WTC11 (cell line): ENCODE measurements at regions not wholly inside any gene's neighbourhood (a gene's known extent, or its start where the extent isn't known, plus 50 kb on each side); places are given as distances from the start of the nearest gene placed in this dataset.

ENCODE experiments used
- ATAC-seq: fragments of 200-7000 bp; cut with Tn5 transposase; 2 replicates; pipeline ENCODE4 v1.10.0; 2021; ENCODE audit warnings: mild to moderate bottlenecking, moderate library complexity
- CTCF ChIA-PET: fragments of 300-600 bp; sonication (Branson Sonifier 250); formaldehyde crosslinking; loops from one replicate; lab custom pipeline; 2021; ENCODE audit warnings: antibody characterized with exemption; lab: Charles Lee
- POLR2A ChIA-PET: fragments of 350-600 bp; sonication (Branson Sonifier 250); formaldehyde crosslinking; loops from one replicate; lab custom pipeline; 2021; ENCODE audit warnings: antibody characterized with exemption; lab: Charles Lee
- DNase-seq: peaks from one replicate; pipeline ENCODE4 v3.0.0; 2021; ENCODE audit warnings: low spot score
- H3K27ac Mint-ChIP-seq: 2 replicates; pipeline ENCODE4 v1.8.0; 2021; ENCODE audit warnings: mixed read lengths
- H3K27me3 Mint-ChIP-seq: 2 replicates; pipeline ENCODE4 v1.8.0; 2021; ENCODE audit warnings: low read depth, mild to moderate bottlenecking, moderate library complexity, mixed read lengths
- H3K36me3 Mint-ChIP-seq: 2 replicates; pipeline ENCODE4 v1.8.0; 2021; ENCODE audit warnings: mixed read lengths
- H3K4me1 Mint-ChIP-seq: 2 replicates; pipeline ENCODE4 v1.8.0; 2022; ENCODE audit warnings: mixed read lengths
- H3K4me3 Mint-ChIP-seq: 2 replicates; pipeline ENCODE4 v1.8.0; 2021; ENCODE audit warnings: mild to moderate bottlenecking, moderate library complexity, mixed read lengths
- H3K9me3 Mint-ChIP-seq: 2 replicates; pipeline ENCODE4 v1.8.0; 2021; ENCODE audit warnings: mixed read lengths
- CBFB ChIP-seq: sonication (generic); formaldehyde crosslinking; IDR thresholded peaks from 2 replicates; pipeline ENCODE4 v1.8.1; 2022; ENCODE audit warnings: mild to moderate bottlenecking, low read depth, missing genetic modification reagents
- FOXJ3 ChIP-seq: sonication (generic); formaldehyde crosslinking; IDR thresholded peaks from 2 replicates; pipeline ENCODE4 v1.9.0; 2021; ENCODE audit warnings: missing genetic modification reagents, mild to moderate bottlenecking, borderline replicate concordance
- NFATC4 ChIP-seq: fragments of 250-450 bp; sonication (Bioruptor Pico); IDR thresholded peaks from 2 replicates; pipeline ENCODE4 v1.9.0; 2021; ENCODE audit warnings: mild to moderate bottlenecking
- NR3C1 ChIP-seq: sonication (generic); formaldehyde crosslinking; conservative IDR thresholded peaks from 2 replicates; pipeline ENCODE4 v1.8.1; 2023; ENCODE audit warnings: low read depth, mild to moderate bottlenecking, missing genetic modification reagents
- SOX15 ChIP-seq: fragments of 250-450 bp; sonication (Bioruptor Pico); IDR thresholded peaks from 2 replicates; pipeline ENCODE4 v1.9.0; 2021; ENCODE audit warnings: mild to moderate bottlenecking
- ZNF396 ChIP-seq: fragments of 250-450 bp; sonication (Bioruptor Pico); IDR thresholded peaks from 2 replicates; pipeline ENCODE4 v1.8.0; 2021; ENCODE audit warnings: mild to moderate bottlenecking, moderate library complexity, borderline replicate concordance
- ZNF423 ChIP-seq: fragments of 250-450 bp; sonication (Bioruptor Pico); IDR thresholded peaks from 2 replicates; pipeline ENCODE4 v2.1.2; 2022; ENCODE audit warnings: mild to moderate bottlenecking, moderate library complexity
- TF ChIP-seq, protein P1 (sequence below): sonication (generic); formaldehyde crosslinking; IDR thresholded peaks from 2 replicates; pipeline ENCODE4 v1.8.1; 2023; ENCODE audit warnings: mild to moderate bottlenecking, missing genetic modification reagents
- TF ChIP-seq, protein P2 (sequence below): fragments of 250-450 bp; sonication (Bioruptor Pico); conservative IDR thresholded peaks from 2 replicates; pipeline ENCODE4 v1.9.0; 2021; ENCODE audit warnings: mild to moderate bottlenecking
- TF ChIP-seq, protein P3 (sequence below): sonication (generic); formaldehyde crosslinking; IDR thresholded peaks from 2 replicates; pipeline ENCODE4 v1.8.1; 2022; ENCODE audit warnings: missing genetic modification reagents, borderline replicate concordance
- TF ChIP-seq, protein P4 (sequence below): sonication (generic); formaldehyde crosslinking; IDR thresholded peaks from 2 replicates; pipeline ENCODE4 v1.8.1; 2022; ENCODE audit warnings: low read depth, mild to moderate bottlenecking, moderate library complexity, missing genetic modification reagents, borderline replicate concordance
- TF ChIP-seq, protein P5 (sequence below): sonication (generic); formaldehyde crosslinking; IDR thresholded peaks from 2 replicates; pipeline ENCODE4 v1.8.1; 2022; ENCODE audit warnings: mild to moderate bottlenecking, moderate library complexity, missing genetic modification reagents
- TF ChIP-seq, protein P6 (sequence below): fragments of 250-450 bp; sonication (Bioruptor Pico); IDR thresholded peaks from 2 replicates; pipeline ENCODE4 v1.8.0; 2021; ENCODE audit warnings: mild to moderate bottlenecking
- TF ChIP-seq, protein P7 (sequence below): sonication (generic); formaldehyde crosslinking; IDR thresholded peaks from 2 replicates; pipeline ENCODE4 v1.8.0; 2023; ENCODE audit warnings: missing genetic modification reagents, mild to moderate bottlenecking, borderline replicate concordance
- TF ChIP-seq, protein P8 (sequence below): sonication (generic); formaldehyde crosslinking; IDR thresholded peaks from 2 replicates; pipeline ENCODE4 v1.8.0; 2023; ENCODE audit warnings: mild to moderate bottlenecking, missing genetic modification reagents
- TF ChIP-seq, protein P9 (sequence below): fragments of 250-450 bp; sonication (Bioruptor Pico); IDR thresholded peaks from 2 replicates; pipeline ENCODE4 v2.1.2; 2022; ENCODE audit warnings: mild to moderate bottlenecking, moderate library complexity

DNA sequence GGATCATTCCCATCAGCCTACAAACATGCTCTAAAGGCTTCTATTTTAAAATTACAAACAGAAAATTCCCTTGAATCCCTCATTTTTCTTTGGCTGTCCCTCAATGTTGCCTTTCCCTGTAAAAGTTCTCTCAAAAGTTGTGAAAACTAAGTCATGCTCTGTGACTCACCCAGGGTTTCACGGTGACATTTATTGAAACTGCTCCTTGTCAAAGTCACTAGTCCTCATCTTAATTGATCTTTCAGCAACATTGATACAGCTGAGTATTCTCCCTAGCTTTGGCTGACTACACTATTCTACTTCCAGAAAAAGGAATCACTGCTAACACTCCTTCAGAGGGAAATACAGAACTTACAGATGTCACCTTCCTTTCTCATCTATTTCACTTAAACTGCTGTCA lies 65.7 kb downstream of the ASCL4 start:
- H3K4me1 Mint-ChIP-seq, result peaks cover 3% of the 10 kb centered on the region; the same call in 1 of the 2 replicates
- H3K36me3 Mint-ChIP-seq, result no peaks in the 10 kb centered on the region
- ChIA-PET POLR2A (interaction anchor here (0.6 kb wide), 1 partner anchor 91 kb away, joined by 5 read pairs; no protein-coding TSS in a partner anchor), CTCF (interaction anchor here (0.6 to 1.0 kb wide), 2 partner anchors 45 to 174 kb away, joined by 3 read pairs; no protein-coding TSS in a partner anchor)
- ATAC-seq, result no peak
- TF ChIP-seq ZNF423 (CRISPR knock-in tag) (no peak), NR3C1 (CRISPR knock-in tag) (no peak), FOXJ3 (CRISPR knock-in tag) (no peak), ZNF396 (CRISPR knock-in tag) (no peak), SOX15 (no peak), NFATC4 (CRISPR knock-in tag) (no peak), CBFB (CRISPR knock-in tag) (no peak)
- TF ChIP-seq, protein P1, sequence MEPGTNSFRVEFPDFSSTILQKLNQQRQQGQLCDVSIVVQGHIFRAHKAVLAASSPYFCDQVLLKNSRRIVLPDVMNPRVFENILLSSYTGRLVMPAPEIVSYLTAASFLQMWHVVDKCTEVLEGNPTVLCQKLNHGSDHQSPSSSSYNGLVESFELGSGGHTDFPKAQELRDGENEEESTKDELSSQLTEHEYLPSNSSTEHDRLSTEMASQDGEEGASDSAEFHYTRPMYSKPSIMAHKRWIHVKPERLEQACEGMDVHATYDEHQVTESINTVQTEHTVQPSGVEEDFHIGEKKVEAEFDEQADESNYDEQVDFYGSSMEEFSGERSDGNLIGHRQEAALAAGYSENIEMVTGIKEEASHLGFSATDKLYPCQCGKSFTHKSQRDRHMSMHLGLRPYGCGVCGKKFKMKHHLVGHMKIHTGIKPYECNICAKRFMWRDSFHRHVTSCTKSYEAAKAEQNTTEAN (CRISPR knock-in tag), result no peak
- TF ChIP-seq, protein P2, sequence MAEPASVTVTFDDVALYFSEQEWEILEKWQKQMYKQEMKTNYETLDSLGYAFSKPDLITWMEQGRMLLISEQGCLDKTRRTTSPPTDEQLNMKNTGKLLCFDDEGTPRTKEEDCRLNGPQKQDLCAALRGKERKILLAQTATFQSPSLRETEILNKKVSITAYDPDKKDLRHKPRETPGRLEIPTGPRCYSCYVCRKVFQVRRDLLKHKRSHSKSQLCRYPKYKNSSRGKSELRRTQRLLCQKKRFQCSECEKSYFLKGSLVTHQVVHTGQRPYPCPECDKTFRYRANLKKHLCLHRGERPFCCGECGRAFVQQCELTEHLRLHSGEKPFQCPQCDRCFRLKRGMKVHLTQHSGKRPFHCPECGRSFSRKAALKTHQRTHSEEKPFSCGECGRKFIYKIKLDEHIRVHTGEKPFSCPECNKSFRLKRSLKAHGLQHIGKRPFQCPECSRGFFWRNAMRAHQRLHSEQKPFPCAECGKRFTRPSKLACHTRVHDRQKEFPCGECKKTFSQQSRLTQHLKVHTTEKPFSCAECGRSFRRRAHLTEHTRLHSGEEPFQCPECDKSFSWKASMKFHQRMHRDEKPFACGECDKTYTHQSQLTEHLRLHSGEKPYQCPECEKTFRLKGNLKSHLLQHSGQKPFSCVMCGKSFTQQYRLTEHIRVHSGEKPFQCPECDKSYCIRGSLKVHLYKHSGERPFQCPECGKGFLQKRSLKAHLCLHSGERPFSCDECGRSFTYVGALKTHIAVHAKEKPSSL (CRISPR knock-in tag), result no peak
- TF ChIP-seq, protein P3, sequence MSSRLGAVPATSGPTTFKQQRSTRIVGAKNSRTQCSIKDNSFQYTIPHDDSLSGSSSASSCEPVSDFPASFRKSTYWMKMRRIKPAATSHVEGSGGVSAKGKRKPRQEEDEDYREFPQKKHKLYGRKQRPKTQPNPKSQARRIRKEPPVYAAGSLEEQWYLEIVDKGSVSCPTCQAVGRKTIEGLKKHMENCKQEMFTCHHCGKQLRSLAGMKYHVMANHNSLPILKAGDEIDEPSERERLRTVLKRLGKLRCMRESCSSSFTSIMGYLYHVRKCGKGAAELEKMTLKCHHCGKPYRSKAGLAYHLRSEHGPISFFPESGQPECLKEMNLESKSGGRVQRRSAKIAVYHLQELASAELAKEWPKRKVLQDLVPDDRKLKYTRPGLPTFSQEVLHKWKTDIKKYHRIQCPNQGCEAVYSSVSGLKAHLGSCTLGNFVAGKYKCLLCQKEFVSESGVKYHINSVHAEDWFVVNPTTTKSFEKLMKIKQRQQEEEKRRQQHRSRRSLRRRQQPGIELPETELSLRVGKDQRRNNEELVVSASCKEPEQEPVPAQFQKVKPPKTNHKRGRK, result no peak
- TF ChIP-seq, protein P4, sequence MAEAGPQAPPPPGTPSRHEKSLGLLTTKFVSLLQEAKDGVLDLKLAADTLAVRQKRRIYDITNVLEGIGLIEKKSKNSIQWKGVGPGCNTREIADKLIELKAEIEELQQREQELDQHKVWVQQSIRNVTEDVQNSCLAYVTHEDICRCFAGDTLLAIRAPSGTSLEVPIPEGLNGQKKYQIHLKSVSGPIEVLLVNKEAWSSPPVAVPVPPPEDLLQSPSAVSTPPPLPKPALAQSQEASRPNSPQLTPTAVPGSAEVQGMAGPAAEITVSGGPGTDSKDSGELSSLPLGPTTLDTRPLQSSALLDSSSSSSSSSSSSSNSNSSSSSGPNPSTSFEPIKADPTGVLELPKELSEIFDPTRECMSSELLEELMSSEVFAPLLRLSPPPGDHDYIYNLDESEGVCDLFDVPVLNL (CRISPR knock-in tag), result no peak
- TF ChIP-seq, protein P5, sequence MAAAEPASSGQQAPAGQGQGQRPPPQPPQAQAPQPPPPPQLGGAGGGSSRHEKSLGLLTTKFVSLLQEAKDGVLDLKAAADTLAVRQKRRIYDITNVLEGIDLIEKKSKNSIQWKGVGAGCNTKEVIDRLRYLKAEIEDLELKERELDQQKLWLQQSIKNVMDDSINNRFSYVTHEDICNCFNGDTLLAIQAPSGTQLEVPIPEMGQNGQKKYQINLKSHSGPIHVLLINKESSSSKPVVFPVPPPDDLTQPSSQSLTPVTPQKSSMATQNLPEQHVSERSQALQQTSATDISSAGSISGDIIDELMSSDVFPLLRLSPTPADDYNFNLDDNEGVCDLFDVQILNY (CRISPR knock-in tag), result no peak
- TF ChIP-seq, protein P6, sequence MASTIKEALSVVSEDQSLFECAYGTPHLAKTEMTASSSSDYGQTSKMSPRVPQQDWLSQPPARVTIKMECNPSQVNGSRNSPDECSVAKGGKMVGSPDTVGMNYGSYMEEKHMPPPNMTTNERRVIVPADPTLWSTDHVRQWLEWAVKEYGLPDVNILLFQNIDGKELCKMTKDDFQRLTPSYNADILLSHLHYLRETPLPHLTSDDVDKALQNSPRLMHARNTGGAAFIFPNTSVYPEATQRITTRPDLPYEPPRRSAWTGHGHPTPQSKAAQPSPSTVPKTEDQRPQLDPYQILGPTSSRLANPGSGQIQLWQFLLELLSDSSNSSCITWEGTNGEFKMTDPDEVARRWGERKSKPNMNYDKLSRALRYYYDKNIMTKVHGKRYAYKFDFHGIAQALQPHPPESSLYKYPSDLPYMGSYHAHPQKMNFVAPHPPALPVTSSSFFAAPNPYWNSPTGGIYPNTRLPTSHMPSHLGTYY, result no peak
- TF ChIP-seq, protein P7, sequence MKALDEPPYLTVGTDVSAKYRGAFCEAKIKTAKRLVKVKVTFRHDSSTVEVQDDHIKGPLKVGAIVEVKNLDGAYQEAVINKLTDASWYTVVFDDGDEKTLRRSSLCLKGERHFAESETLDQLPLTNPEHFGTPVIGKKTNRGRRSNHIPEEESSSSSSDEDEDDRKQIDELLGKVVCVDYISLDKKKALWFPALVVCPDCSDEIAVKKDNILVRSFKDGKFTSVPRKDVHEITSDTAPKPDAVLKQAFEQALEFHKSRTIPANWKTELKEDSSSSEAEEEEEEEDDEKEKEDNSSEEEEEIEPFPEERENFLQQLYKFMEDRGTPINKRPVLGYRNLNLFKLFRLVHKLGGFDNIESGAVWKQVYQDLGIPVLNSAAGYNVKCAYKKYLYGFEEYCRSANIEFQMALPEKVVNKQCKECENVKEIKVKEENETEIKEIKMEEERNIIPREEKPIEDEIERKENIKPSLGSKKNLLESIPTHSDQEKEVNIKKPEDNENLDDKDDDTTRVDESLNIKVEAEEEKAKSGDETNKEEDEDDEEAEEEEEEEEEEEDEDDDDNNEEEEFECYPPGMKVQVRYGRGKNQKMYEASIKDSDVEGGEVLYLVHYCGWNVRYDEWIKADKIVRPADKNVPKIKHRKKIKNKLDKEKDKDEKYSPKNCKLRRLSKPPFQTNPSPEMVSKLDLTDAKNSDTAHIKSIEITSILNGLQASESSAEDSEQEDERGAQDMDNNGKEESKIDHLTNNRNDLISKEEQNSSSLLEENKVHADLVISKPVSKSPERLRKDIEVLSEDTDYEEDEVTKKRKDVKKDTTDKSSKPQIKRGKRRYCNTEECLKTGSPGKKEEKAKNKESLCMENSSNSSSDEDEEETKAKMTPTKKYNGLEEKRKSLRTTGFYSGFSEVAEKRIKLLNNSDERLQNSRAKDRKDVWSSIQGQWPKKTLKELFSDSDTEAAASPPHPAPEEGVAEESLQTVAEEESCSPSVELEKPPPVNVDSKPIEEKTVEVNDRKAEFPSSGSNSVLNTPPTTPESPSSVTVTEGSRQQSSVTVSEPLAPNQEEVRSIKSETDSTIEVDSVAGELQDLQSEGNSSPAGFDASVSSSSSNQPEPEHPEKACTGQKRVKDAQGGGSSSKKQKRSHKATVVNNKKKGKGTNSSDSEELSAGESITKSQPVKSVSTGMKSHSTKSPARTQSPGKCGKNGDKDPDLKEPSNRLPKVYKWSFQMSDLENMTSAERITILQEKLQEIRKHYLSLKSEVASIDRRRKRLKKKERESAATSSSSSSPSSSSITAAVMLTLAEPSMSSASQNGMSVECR (CRISPR knock-in tag), result no peak
- TF ChIP-seq, protein P8, sequence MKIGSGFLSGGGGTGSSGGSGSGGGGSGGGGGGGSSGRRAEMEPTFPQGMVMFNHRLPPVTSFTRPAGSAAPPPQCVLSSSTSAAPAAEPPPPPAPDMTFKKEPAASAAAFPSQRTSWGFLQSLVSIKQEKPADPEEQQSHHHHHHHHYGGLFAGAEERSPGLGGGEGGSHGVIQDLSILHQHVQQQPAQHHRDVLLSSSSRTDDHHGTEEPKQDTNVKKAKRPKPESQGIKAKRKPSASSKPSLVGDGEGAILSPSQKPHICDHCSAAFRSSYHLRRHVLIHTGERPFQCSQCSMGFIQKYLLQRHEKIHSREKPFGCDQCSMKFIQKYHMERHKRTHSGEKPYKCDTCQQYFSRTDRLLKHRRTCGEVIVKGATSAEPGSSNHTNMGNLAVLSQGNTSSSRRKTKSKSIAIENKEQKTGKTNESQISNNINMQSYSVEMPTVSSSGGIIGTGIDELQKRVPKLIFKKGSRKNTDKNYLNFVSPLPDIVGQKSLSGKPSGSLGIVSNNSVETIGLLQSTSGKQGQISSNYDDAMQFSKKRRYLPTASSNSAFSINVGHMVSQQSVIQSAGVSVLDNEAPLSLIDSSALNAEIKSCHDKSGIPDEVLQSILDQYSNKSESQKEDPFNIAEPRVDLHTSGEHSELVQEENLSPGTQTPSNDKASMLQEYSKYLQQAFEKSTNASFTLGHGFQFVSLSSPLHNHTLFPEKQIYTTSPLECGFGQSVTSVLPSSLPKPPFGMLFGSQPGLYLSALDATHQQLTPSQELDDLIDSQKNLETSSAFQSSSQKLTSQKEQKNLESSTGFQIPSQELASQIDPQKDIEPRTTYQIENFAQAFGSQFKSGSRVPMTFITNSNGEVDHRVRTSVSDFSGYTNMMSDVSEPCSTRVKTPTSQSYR (CRISPR knock-in tag), result no peak
- TF ChIP-seq, protein P9, sequence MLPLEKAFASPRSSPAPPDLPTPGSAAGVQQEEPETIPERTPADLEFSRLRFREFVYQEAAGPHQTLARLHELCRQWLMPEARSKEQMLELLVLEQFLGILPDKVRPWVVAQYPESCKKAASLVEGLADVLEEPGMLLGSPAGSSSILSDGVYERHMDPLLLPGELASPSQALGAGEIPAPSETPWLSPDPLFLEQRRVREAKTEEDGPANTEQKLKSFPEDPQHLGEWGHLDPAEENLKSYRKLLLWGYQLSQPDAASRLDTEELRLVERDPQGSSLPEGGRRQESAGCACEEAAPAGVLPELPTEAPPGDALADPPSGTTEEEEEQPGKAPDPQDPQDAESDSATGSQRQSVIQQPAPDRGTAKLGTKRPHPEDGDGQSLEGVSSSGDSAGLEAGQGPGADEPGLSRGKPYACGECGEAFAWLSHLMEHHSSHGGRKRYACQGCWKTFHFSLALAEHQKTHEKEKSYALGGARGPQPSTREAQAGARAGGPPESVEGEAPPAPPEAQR, result no peak
- TF ChIP-seq, all 79 proteins: peak for 0
- DNase-seq, result no peak
- Mint-ChIP-seq H3K27ac (no peak overlapping the region), H3K27me3 (peaks cover 50% of the 10 kb centered on the region), H3K9me3 (no peaks in the 10 kb centered on the region), H3K4me3 (no peak overlapping the region)
